Immature natural killer cell (primary cell): ENCODE measurements at regions not wholly inside any gene's neighbourhood (a gene's known extent, or its start where the extent isn't known, plus 50 kb on each side); places are given as distances from the start of the nearest gene placed in this dataset.
"Not testable (repeated sequence)": the region's sequence is repeated elsewhere in the genome, so short reads cannot be mapped to it uniquely, and the experiment has no call there.

ENCODE experiments used
- DNase-seq, 3 donors: peaks; one replicate each; pipeline ENCODE4 v3.0.0; 2022; ENCODE audit warnings: mixed read lengths in 1 of 3
- H3K27ac Mint-ChIP-seq, 6 donors: one replicate each; pipeline ENCODE4 v1.8.0; 2020; ENCODE audit warnings: mixed read lengths in 6 of 6, mild to moderate bottlenecking in 5 of 6, inconsistent platforms in 4 of 6, moderate library complexity in 3 of 6
- H3K27me3 Mint-ChIP-seq, 3 donors: one replicate each; pipeline ENCODE4 v1.8.0; 2020 to 2021; ENCODE audit warnings: low read depth in 3 of 3, mild to moderate bottlenecking in 3 of 3, mixed read lengths in 3 of 3, moderate library complexity in 3 of 3, inconsistent platforms in 1 of 3
- H3K36me3 Mint-ChIP-seq, 3 donors: one replicate each; pipeline ENCODE4 v1.8.0; 2020; ENCODE audit warnings: mixed read lengths in 3 of 3, inconsistent platforms in 2 of 3, mild to moderate bottlenecking in 2 of 3
- H3K4me1 Mint-ChIP-seq, 2 donors: one replicate each; pipeline ENCODE4 v1.8.0; 2020; ENCODE audit warnings: inconsistent platforms in 2 of 2, mild to moderate bottlenecking in 2 of 2, mixed read lengths in 2 of 2, moderate library complexity in 1 of 2
- H3K4me3 Mint-ChIP-seq, 5 donors: one replicate each; pipeline ENCODE4 v1.8.0; 2020; ENCODE audit warnings: mild to moderate bottlenecking in 5 of 5, mixed read lengths in 5 of 5, inconsistent platforms in 3 of 5, moderate library complexity in 3 of 5
- H3K9me3 Mint-ChIP-seq, 6 donors: one replicate each; pipeline ENCODE4 v1.8.0; 2020; ENCODE audit warnings: mild to moderate bottlenecking in 6 of 6, mixed read lengths in 6 of 6, inconsistent platforms in 4 of 6, moderate library complexity in 3 of 6

- Mint-ChIP-seq H3K4me3 (no peak overlapping the region), H3K9me3 (peaks cover 5 to 10% (median 6%) of the 10 kb centered on the region in 6 donors), H3K27ac (peak overlapping the region in 1 of 6 donors; percentile 66), H3K27me3 (peaks cover 0 to 4% (median 0%) of the 10 kb centered on the region in 3 donors), H3K36me3 (peaks cover 10 to 15% (median 10%) of the 10 kb centered on the region in 3 donors), H3K4me1 (no peaks in the 10 kb centered on the region)
- DNase-seq = no peak
Measured at GRCh38 chrX:1700757-1701156, 85.9 kb downstream of the ASMT start.

- not testable (repeated sequence) for H3K27ac Mint-ChIP-seq
Measured at GRCh38 chrX:1701396-1701901, 86.6 kb downstream of the ASMT start.

GRCh38 chrX:1702142-1702541, 87.3 kb downstream of the ASMT start:
- not testable (repeated sequence) for H3K4me1 Mint-ChIP-seq, H3K9me3 Mint-ChIP-seq, H3K27ac Mint-ChIP-seq, DNase-seq, H3K4me3 Mint-ChIP-seq, H3K27me3 Mint-ChIP-seq
- peaks cover 5 to 10% (median 8%) of the 10 kb centered on the region in 3 donors for H3K36me3 Mint-ChIP-seq

More at GRCh38 chrX:1701396-1701901, 86.6 kb downstream of the ASMT start:
- H3K27me3 Mint-ChIP-seq, H3K4me1 Mint-ChIP-seq, H3K4me3 Mint-ChIP-seq, DNase-seq, H3K9me3 Mint-ChIP-seq: not testable (repeated sequence)
- H3K36me3 Mint-ChIP-seq = peaks cover 8 to 10% (median 10%) of the 10 kb centered on the region in 3 donors

GRCh38 chrX:1702557-1702956, 87.7 kb downstream of the ASMT start:
- not testable (repeated sequence) for H3K27ac Mint-ChIP-seq, H3K4me1 Mint-ChIP-seq, H3K4me3 Mint-ChIP-seq, H3K27me3 Mint-ChIP-seq, H3K9me3 Mint-ChIP-seq, DNase-seq
- H3K36me3 Mint-ChIP-seq = peaks cover 5 to 10% (median 8%) of the 10 kb centered on the region in 3 donors

GRCh38 chrX:1709277-1709676, 94.4 kb downstream of the ASMT start:
- Mint-ChIP-seq H3K4me1 (peaks cover 2 to 10% of the 10 kb centered on the region in 2 donors), H3K36me3 (peaks cover 9 to 14% (median 13%) of the 10 kb centered on the region in 3 donors)
- not testable (repeated sequence) for H3K27me3 Mint-ChIP-seq, H3K9me3 Mint-ChIP-seq, DNase-seq, H3K27ac Mint-ChIP-seq, H3K4me3 Mint-ChIP-seq

- H3K4me1 Mint-ChIP-seq = peaks cover 2 to 10% of the 10 kb centered on the region in 2 donors
- DNase-seq = no peak
- no peak overlapping the region for H3K27ac Mint-ChIP-seq
- H3K9me3 Mint-ChIP-seq = no peaks in the 10 kb centered on the region
- peaks cover 9 to 17% (median 15%) of the 10 kb centered on the region in 3 donors for H3K36me3 Mint-ChIP-seq
- no peaks in the 10 kb centered on the region for H3K27me3 Mint-ChIP-seq
- no peak overlapping the region for H3K4me3 Mint-ChIP-seq
Measured at GRCh38 chrX:1713296-1713695, 98.4 kb downstream of the ASMT start.

GRCh38 chrX:1717373-1717772, 102.5 kb downstream of the ASMT start:
- Mint-ChIP-seq H3K36me3 (peaks cover 9 to 19% (median 15%) of the 10 kb centered on the region in 3 donors), H3K27me3 (no peaks in the 10 kb centered on the region), H3K4me3 (no peak overlapping the region), H3K4me1 (peaks cover 4 to 8% of the 10 kb centered on the region in 2 donors), H3K27ac (no peak overlapping the region), H3K9me3 (no peaks in the 10 kb centered on the region)
- no peak for DNase-seq

GRCh38 chrX:1719270-1719669, 104.4 kb downstream of the ASMT start:
- no peak overlapping the region for H3K4me3 Mint-ChIP-seq
- peaks cover 0 to 2% of the 10 kb centered on the region in 2 donors for H3K4me1 Mint-ChIP-seq
- H3K27ac Mint-ChIP-seq = no peak overlapping the region
- no peaks in the 10 kb centered on the region for H3K27me3 Mint-ChIP-seq
- DNase-seq = no peak
- H3K9me3 Mint-ChIP-seq = no peaks in the 10 kb centered on the region
- peaks cover 0 to 8% (median 3%) of the 10 kb centered on the region in 3 donors for H3K36me3 Mint-ChIP-seq

- Mint-ChIP-seq H3K9me3 (no peaks in the 10 kb centered on the region), H3K4me1 (peaks cover 0 to 2% of the 10 kb centered on the region in 2 donors), H3K27me3 (no peaks in the 10 kb centered on the region), H3K36me3 (peaks cover 0 to 8% (median 3%) of the 10 kb centered on the region in 3 donors), H3K27ac (peak overlapping the region in 3 of 6 donors; percentile 3 to 69 (median 33)), H3K4me3 (no peak overlapping the region)
- no peak for DNase-seq
Measured at GRCh38 chrX:1720836-1721235, 106.0 kb downstream of the ASMT start.

GRCh38 chrX:1725472-1725871, 110.6 kb downstream of the ASMT start:
- Mint-ChIP-seq H3K9me3 (no peaks in the 10 kb centered on the region), H3K27me3 (no peaks in the 10 kb centered on the region), H3K4me1 (peaks cover 0 to 2% of the 10 kb centered on the region in 2 donors), H3K27ac (no peak overlapping the region), H3K36me3 (peaks cover 6 to 25% (median 16%) of the 10 kb centered on the region in 3 donors), H3K4me3 (no peak overlapping the region)
- no peak for DNase-seq

- H3K4me3 Mint-ChIP-seq = no peak overlapping the region
- no peaks in the 10 kb centered on the region for H3K4me1 Mint-ChIP-seq
- peaks cover 6 to 21% (median 16%) of the 10 kb centered on the region in 3 donors for H3K36me3 Mint-ChIP-seq
- no peaks in the 10 kb centered on the region for H3K9me3 Mint-ChIP-seq
- H3K27ac Mint-ChIP-seq = no peak overlapping the region
- no peaks in the 10 kb centered on the region for H3K27me3 Mint-ChIP-seq
- no peak for DNase-seq
Measured at GRCh38 chrX:1727531-1728027, 112.7 kb downstream of the ASMT start.

- Mint-ChIP-seq H3K36me3 (peaks cover 2 to 9% (median 6%) of the 10 kb centered on the region in 3 donors), H3K27me3 (no peaks in the 10 kb centered on the region), H3K27ac (peak overlapping the region in 1 of 6 donors; percentile 46), H3K4me3 (no peak overlapping the region), H3K9me3 (no peaks in the 10 kb centered on the region), H3K4me1 (peaks cover 0 to 4% of the 10 kb centered on the region in 2 donors)
- no peak for DNase-seq
Measured at GRCh38 chrX:1734806-1735205, 119.9 kb downstream of the ASMT start.

- Mint-ChIP-seq H3K9me3 (no peaks in the 10 kb centered on the region), H3K27me3 (peaks cover 0 to 5% (median 0%) of the 10 kb centered on the region in 3 donors), H3K4me3 (no peak overlapping the region)
Measured at GRCh38 chrX:1741816-1742394, 127.0 kb downstream of the ASMT start.

GRCh38 chrX:1743105-1743504, 128.2 kb downstream of the ASMT start:
- Mint-ChIP-seq H3K36me3 (peaks cover 36 to 64% (median 61%) of the 10 kb centered on the region in 3 donors), H3K4me3 (no peak overlapping the region), H3K27me3 (peaks cover 0 to 5% (median 0%) of the 10 kb centered on the region in 3 donors), H3K27ac (no peak overlapping the region), H3K4me1 (peaks cover 0 to 3% of the 10 kb centered on the region in 2 donors), H3K9me3 (no peaks in the 10 kb centered on the region)
- DNase-seq = no peak

More at GRCh38 chrX:1741816-1742394, 127.0 kb downstream of the ASMT start:
- H3K4me1 Mint-ChIP-seq = peaks cover 0 to 2% of the 10 kb centered on the region in 2 donors
- peaks cover 36 to 57% (median 55%) of the 10 kb centered on the region in 3 donors for H3K36me3 Mint-ChIP-seq
- no peak overlapping the region for H3K27ac Mint-ChIP-seq
- no peak for DNase-seq
